SU-DHL-6 (cell line): ENCODE measurements at regions not wholly inside any gene's neighbourhood (a gene's known extent, or its start where the extent isn't known, plus 50 kb on each side); places are given as distances from the start of the nearest gene placed in this dataset.
"Not testable (repeated sequence)": the region's sequence is repeated elsewhere in the genome, so short reads cannot be mapped to it uniquely, and the experiment has no call there.

Experiments used
- H2AFZ ChIP-seq: fragments of 200-600 bp; sonication (generic); 2 replicates; pipeline ENCODE4 v1.6.1; 2014; ENCODE audit warnings: low read depth, mild to moderate bottlenecking, moderate library complexity, mixed read lengths, antibody characterized with exemption, low read length; ENCODE audit not compliant: severe bottlenecking
- H3F3A ChIP-seq: fragments of 200-600 bp; shearing (Covaris generic); 2 replicates; pipeline ENCODE4 v1.6.0; 2016; ENCODE audit warnings: antibody characterized with exemption, mild to moderate bottlenecking; ENCODE audit not compliant: insufficient read depth
- H3K27ac ChIP-seq: fragments of 200-600 bp; sonication (generic); 2 replicates; pipeline ENCODE4 v1.5.1; 2016; ENCODE audit warnings: low read depth, mild to moderate bottlenecking, low read length, moderate library complexity, mixed read lengths
- H3K27me3 ChIP-seq: fragments of 200-600 bp; sonication (generic), shearing (Covaris generic); 2 replicates; pipeline ENCODE4 v1.6.0; 2014; ENCODE audit warnings: mild to moderate bottlenecking, low read length
- H3K36me3 ChIP-seq: fragments of 200-600 bp; sonication (generic); 2 replicates; pipeline ENCODE4 v1.6.1; 2014; ENCODE audit warnings: mild to moderate bottlenecking, low read length, mixed read lengths
- H3K4me2 ChIP-seq: fragments of 300-600, 200-600 bp; shearing (Covaris generic), sonication (generic); 2 replicates; pipeline ENCODE4 v1.6.0; 2014; ENCODE audit warnings: low read length, low read depth, mild to moderate bottlenecking; ENCODE audit not compliant: poor library complexity, severe bottlenecking
- H3K4me3 ChIP-seq: fragments of 200-600 bp; sonication (generic); 2 replicates; pipeline ENCODE4 v1.5.1; 2014; ENCODE audit warnings: antibody characterized with exemption, low read length, mild to moderate bottlenecking, mixed read lengths; ENCODE audit not compliant: insufficient read depth, poor library complexity, severe bottlenecking
- H3K79me2 ChIP-seq: fragments of 200-600 bp; sonication (generic); 2 replicates; pipeline ENCODE4 v1.6.1; 2014; ENCODE audit warnings: mild to moderate bottlenecking, low read length, moderate library complexity; ENCODE audit not compliant: insufficient read depth
- H3K9ac ChIP-seq: fragments of 200-600 bp; sonication (generic); 2 replicates; pipeline ENCODE4 v1.7.0; 2014; ENCODE audit warnings: mild to moderate bottlenecking, low read length
- H3K9me2 ChIP-seq: fragments of 200-600 bp; sonication (generic); replicated peaks from 2 replicates; pipeline ENCODE4 v1.6.1; 2014; ENCODE audit warnings: low read length; ENCODE audit not compliant: insufficient read depth
- H3K9me3 ChIP-seq: fragments of 200-600 bp; sonication (generic); 2 replicates; pipeline ENCODE4 v1.6.1; 2014; ENCODE audit warnings: low read length, mixed read lengths; ENCODE audit not compliant: insufficient read depth
- H4K20me1 ChIP-seq: fragments of 200-600 bp; sonication (generic); 2 replicates; pipeline ENCODE4 v1.6.1; 2014; ENCODE audit warnings: low read depth, mild to moderate bottlenecking, antibody characterized with exemption, low read length, moderate library complexity, mixed read lengths
- EZH2phosphoT487 ChIP-seq: fragments of 200-600 bp; sonication (generic), shearing (Covaris generic); conservative IDR thresholded peaks from 2 replicates; pipeline ENCODE4 v1.6.1; 2018; ENCODE audit warnings: mild to moderate bottlenecking, antibody characterized with exemption, low read length, moderate library complexity, mixed read lengths
- TF ChIP-seq, protein P1 (sequence below): fragments of 200-600 bp; sonication (generic); IDR thresholded peaks from one replicate; pipeline ENCODE4 v1.5.1; 2017; ENCODE audit warnings: antibody characterized with exemption, mild to moderate bottlenecking, low read length, moderate library complexity; ENCODE audit not compliant: insufficient read depth, poor library complexity, severe bottlenecking

DNA sequence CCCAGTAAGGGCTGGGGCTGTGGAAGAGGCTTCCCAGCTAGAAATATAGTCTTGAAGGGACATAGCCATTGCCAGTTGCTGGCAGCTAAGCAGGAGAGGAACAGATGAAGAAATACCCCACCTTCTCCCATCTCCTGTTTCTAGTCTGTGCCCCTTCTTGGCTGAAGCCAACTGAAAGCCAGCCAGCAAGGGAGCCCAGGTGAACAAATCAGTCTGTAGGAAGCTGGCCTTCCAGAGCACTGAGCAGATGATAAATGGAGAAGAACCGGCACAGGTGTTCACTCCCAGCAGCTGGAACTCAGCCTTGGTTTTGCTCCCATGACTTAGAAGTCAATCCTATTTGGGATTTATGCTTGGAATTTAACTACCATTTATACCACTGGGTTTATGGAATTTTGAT, 69.2 kb upstream of the DHX40 start:
- H3K4me3 ChIP-seq = no peak overlapping the region
- H3K9me3 ChIP-seq = no peaks in the 10 kb centered on the region
- no peaks in the 10 kb centered on the region for H4K20me1 ChIP-seq
- no peaks in the 10 kb centered on the region for H3K9me2 ChIP-seq
- H3F3A ChIP-seq = no peaks in the 10 kb centered on the region
- H3K79me2 ChIP-seq = no peaks in the 10 kb centered on the region
- H2AFZ ChIP-seq = no peak overlapping the region
- no peaks in the 10 kb centered on the region for H3K27me3 ChIP-seq
- H3K36me3 ChIP-seq = no peaks in the 10 kb centered on the region
- no peak overlapping the region for H3K27ac ChIP-seq
- no peak overlapping the region for H3K9ac ChIP-seq
- H3K4me2 ChIP-seq = no peak overlapping the region
- TF ChIP-seq, protein P1, sequence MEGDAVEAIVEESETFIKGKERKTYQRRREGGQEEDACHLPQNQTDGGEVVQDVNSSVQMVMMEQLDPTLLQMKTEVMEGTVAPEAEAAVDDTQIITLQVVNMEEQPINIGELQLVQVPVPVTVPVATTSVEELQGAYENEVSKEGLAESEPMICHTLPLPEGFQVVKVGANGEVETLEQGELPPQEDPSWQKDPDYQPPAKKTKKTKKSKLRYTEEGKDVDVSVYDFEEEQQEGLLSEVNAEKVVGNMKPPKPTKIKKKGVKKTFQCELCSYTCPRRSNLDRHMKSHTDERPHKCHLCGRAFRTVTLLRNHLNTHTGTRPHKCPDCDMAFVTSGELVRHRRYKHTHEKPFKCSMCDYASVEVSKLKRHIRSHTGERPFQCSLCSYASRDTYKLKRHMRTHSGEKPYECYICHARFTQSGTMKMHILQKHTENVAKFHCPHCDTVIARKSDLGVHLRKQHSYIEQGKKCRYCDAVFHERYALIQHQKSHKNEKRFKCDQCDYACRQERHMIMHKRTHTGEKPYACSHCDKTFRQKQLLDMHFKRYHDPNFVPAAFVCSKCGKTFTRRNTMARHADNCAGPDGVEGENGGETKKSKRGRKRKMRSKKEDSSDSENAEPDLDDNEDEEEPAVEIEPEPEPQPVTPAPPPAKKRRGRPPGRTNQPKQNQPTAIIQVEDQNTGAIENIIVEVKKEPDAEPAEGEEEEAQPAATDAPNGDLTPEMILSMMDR = no peak
- no peak for TF ChIP-seq EZH2phosphoT487

DNA sequence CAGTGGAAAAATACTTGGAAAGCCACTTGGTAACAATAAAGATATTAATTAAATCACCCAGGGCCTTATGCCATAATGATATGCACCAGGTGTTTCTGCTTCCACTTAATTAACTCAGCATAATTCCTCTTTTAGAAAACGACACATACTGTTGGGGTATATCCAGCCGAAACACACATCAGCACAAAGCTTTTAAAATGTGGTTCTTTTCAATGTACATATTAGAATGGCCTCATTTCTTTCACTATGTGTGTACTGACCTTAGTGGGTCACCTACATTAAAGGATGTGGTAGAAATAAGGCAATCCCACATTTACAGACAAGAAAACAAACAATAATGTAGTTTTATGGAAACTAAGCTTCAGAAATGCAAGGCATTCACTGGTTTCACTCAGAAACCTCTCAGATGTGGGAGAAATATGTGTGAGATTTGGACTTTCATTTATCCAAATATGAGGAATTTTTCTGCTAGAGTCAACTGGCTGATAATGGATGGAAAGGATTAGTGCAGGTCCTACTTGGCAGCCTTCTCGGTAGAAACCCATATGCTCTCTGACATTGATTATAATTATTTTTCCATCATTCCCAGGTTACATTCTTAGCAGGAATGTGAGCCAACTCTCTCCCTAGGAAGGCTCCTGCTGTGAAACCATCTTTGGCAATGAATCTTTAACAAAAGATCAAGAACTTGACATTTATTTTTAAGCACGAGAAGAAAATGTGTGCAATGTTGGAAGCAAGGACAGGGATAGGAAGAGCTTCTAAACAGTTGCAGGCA, 66.7 kb upstream of the DHX40 start:
- Histone ChIP-seq H3K27ac (no peak overlapping the region), H3K36me3 (no peaks in the 10 kb centered on the region), H3K9me2 (no peaks in the 10 kb centered on the region), H3K9me3 (no peaks in the 10 kb centered on the region), H3K4me2 (no peak overlapping the region), H3K27me3 (no peaks in the 10 kb centered on the region), H4K20me1 (no peaks in the 10 kb centered on the region), H3K4me3 (no peak overlapping the region), H2AFZ (no peak overlapping the region), H3K79me2 (no peaks in the 10 kb centered on the region), H3K9ac (no peak overlapping the region), H3F3A (no peaks in the 10 kb centered on the region)
- TF ChIP-seq, protein P1 = no peak
- no peak for TF ChIP-seq EZH2phosphoT487

DNA sequence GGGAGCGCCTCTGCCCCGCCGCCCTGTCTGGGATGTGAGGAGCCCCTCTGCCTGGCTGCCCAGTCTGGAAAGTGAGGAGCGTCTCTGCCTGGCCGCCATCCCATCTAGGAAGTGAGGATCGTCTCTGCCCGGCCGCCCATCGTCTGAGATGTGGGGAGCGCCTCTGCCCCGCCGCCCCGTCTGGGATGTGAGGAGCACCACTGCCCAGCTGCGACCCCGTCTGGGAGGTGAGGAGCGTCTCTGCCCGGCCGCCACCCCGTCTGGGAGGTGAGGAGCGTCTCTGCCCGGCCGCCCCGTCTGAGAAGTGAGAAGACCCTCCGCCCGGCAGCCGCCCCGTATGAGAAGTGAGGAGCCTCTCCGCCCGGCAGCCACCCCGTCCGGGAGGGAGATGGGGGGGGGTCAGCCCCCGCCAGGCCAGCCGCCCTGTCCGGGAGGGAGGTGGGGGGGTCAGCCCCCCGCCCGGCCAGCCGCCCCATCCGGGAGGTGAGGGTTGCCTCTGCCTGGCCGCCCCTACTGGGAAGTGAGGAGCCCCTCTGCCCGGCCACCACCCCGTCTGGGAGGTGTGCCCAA, 65.2 kb upstream of the DHX40 start:
- not testable (repeated sequence) for H3K79me2 ChIP-seq, H3K27ac ChIP-seq, H3K9me2 ChIP-seq, H3K4me3 ChIP-seq, H3K27me3 ChIP-seq, H3F3A ChIP-seq, H3K36me3 ChIP-seq, H3K9ac ChIP-seq, H4K20me1 ChIP-seq, H3K4me2 ChIP-seq, H2AFZ ChIP-seq, H3K9me3 ChIP-seq

DNA sequence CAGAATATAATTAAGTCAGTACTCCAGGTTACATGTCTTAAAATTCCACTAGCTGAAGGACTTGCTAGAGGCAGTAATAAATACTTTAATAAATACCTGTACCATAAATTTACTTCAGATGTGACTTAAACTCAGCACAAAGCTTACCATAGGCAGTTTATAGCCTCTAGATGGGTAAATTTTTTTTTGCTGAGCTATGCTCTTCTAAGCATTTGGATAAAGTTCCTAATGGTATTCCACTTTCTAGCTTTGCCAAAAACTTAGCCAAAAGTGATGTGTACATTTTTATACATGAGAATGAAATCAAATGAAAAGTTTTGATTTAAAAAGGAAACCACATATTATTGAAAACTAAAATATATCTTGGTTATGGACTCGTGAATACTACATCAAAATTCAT, 63.7 kb upstream of the DHX40 start:
- Histone ChIP-seq H3K9ac (no peak overlapping the region), H3K9me3 (no peaks in the 10 kb centered on the region), H3F3A (no peaks in the 10 kb centered on the region), H3K79me2 (no peaks in the 10 kb centered on the region), H3K27ac (no peak overlapping the region), H3K9me2 (no peaks in the 10 kb centered on the region), H4K20me1 (no peaks in the 10 kb centered on the region), H3K4me3 (no peak overlapping the region), H3K36me3 (no peaks in the 10 kb centered on the region), H2AFZ (no peak overlapping the region), H3K4me2 (no peak overlapping the region), H3K27me3 (no peaks in the 10 kb centered on the region)
- TF ChIP-seq EZH2phosphoT487 = no peak
- TF ChIP-seq, protein P1 = no peak
